ENCODE measurements at regions not wholly inside any gene's neighbourhood (a gene's known extent, or its start where the extent isn't known, plus 50 kb on each side); places are given as distances from the start of the nearest gene placed in this dataset.

- H3K4me3 ChIP-seq (replicated peaks; ENCODE audit: low read depth, low read length) = no peak overlapping the region
- no peak for TF ChIP-seq CTCF (IDR thresholded peaks at IDR 0.05; ENCODE audit: low read length, missing control alignments)
- no peak for DNase-seq (ENCODE audit: low read depth)
Observed at GRCh38 chr10:36183056-36183455, 541.0 kb upstream of the FZD8 start.

GRCh38 chr10:36182606-36183005, 540.5 kb upstream of the FZD8 start:
- H3K4me3 ChIP-seq (replicated peaks; ENCODE audit: low read depth, low read length) = no peak overlapping the region
- DNase-seq (ENCODE audit: low read depth) = no peak

GRCh38 chr10:36182179-36182566, 540.1 kb upstream of the FZD8 start:
- H3K4me3 ChIP-seq (replicated peaks; ENCODE audit: low read depth, low read length) = no peak overlapping the region
- DNase-seq (ENCODE audit: low read depth) = peak; percentile 59
- no peak for TF ChIP-seq CTCF (IDR thresholded peaks at IDR 0.05; ENCODE audit: low read length, missing control alignments)

More at GRCh38 chr10:36182606-36183005, 540.5 kb upstream of the FZD8 start:
- no peak for TF ChIP-seq CTCF (IDR thresholded peaks at IDR 0.05; ENCODE audit: low read length, missing control alignments)

GRCh38 chr10:36181426-36182178, 539.5 kb upstream of the FZD8 start:
- peak; percentile 75 for DNase-seq (ENCODE audit: low read depth)
- no peak overlapping the region for H3K4me3 ChIP-seq (replicated peaks; ENCODE audit: low read depth, low read length)
- no peak for TF ChIP-seq CTCF (IDR thresholded peaks at IDR 0.05; ENCODE audit: low read length, missing control alignments)

- no peak overlapping the region for H3K4me3 ChIP-seq (replicated peaks; ENCODE audit: low read depth, low read length)
- TF ChIP-seq CTCF (IDR thresholded peaks at IDR 0.05; ENCODE audit: low read length, missing control alignments) = no peak
- no peak for DNase-seq (ENCODE audit: low read depth)
Observed at GRCh38 chr10:36178616-36179015, 536.5 kb upstream of the FZD8 start.

- no peak overlapping the region for H3K4me3 ChIP-seq (replicated peaks; ENCODE audit: low read depth, low read length)
- no peak for TF ChIP-seq CTCF (IDR thresholded peaks at IDR 0.05; ENCODE audit: low read length, missing control alignments)
- no peak for DNase-seq (ENCODE audit: low read depth)
Observed at GRCh38 chr10:36177071-36177470, 535.0 kb upstream of the FZD8 start.

- H3K4me3 ChIP-seq (replicated peaks; ENCODE audit: low read depth, low read length) = no peak overlapping the region
- DNase-seq (ENCODE audit: low read depth) = no peak
- TF ChIP-seq CTCF (IDR thresholded peaks at IDR 0.05; ENCODE audit: low read length, missing control alignments) = no peak
Observed at GRCh38 chr10:36175954-36176353, 533.9 kb upstream of the FZD8 start.
